ENCODE measurements at regions not wholly inside any gene's neighbourhood (a gene's known extent, or its start where the extent isn't known, plus 50 kb on each side); places are given as distances from the start of the nearest gene placed in this dataset.

DNA sequence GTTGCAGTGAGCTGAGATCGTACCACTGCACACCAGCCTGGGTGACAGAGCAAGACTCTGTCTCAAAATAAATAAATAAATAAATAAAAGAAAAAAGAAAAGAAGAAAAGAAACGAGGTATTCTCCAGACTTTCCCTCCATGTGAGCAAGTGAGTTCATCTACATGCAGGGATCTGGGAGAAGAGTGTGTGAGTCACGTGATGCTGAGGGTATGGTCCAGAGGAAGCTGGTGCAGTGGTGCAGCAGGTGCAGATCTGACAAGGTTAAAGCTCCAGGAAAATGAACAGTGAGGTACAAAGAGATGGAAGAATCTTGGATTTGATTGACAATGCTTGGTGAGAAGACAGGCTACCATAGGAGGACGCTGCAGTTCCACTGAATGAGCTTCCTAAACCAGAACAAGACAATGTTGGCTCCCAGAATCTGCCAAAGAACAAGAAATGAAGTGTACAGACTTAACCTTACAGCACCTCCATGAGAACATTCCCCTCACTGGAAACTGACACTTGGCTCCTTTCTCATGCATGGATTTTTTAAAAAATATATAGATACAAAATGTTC is 79.5 kb upstream of the BTBD3 start:
- H3K27me3 ChIP-seq = no peaks in the 10 kb centered on the region
- H3K36me3 ChIP-seq = no peaks in the 10 kb centered on the region
- H3K4me3 ChIP-seq = no peak overlapping the region
- H3K27ac ChIP-seq = no peak overlapping the region
- TF ChIP-seq, protein P1, sequence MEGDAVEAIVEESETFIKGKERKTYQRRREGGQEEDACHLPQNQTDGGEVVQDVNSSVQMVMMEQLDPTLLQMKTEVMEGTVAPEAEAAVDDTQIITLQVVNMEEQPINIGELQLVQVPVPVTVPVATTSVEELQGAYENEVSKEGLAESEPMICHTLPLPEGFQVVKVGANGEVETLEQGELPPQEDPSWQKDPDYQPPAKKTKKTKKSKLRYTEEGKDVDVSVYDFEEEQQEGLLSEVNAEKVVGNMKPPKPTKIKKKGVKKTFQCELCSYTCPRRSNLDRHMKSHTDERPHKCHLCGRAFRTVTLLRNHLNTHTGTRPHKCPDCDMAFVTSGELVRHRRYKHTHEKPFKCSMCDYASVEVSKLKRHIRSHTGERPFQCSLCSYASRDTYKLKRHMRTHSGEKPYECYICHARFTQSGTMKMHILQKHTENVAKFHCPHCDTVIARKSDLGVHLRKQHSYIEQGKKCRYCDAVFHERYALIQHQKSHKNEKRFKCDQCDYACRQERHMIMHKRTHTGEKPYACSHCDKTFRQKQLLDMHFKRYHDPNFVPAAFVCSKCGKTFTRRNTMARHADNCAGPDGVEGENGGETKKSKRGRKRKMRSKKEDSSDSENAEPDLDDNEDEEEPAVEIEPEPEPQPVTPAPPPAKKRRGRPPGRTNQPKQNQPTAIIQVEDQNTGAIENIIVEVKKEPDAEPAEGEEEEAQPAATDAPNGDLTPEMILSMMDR (IDR thresholded peaks at IDR 0.05) = no peak
- H3K9me3 ChIP-seq = no peaks in the 10 kb centered on the region
- no peak for DNase-seq (ENCODE audit: low spot score)
- H3K4me1 ChIP-seq = no peaks in the 10 kb centered on the region

DNA sequence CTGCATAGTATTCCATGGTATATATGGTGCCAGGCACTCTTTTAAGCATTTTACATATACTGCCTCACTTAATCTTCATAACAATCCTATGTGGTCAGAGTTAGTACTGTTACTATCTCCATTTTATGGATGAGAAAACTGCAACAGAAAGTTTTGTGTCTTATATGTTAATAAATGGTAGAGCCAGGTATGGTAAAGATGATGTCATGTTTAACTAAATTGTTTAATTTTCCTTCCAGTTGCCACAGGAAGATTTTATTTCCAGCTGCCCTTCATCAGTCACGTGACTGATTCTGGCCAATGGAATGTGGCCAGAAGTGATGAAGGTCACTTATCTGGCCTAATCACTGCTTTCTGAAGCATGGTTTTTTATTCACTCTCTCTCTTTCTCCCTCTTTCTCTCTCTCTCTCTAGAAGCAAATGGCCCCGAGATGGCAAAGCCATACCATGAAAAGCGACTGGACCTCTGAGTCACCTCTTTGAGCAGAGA is 75.7 kb upstream of the BTBD3 start:
- DNase-seq (ENCODE audit: low spot score) = no peak
- no peak overlapping the region for H3K4me3 ChIP-seq
- H3K27ac ChIP-seq = no peak overlapping the region
- no peaks in the 10 kb centered on the region for H3K36me3 ChIP-seq
- H3K9me3 ChIP-seq = no peaks in the 10 kb centered on the region
- H3K4me1 ChIP-seq = no peaks in the 10 kb centered on the region
- H3K27me3 ChIP-seq = no peaks in the 10 kb centered on the region
- TF ChIP-seq, protein P1 (IDR thresholded peaks at IDR 0.05) = no peak

- Histone ChIP-seq H3K9me3 (no peaks in the 10 kb centered on the region), H3K27ac (no peak overlapping the region), H3K27me3 (no peaks in the 10 kb centered on the region), H3K4me1 (no peaks in the 10 kb centered on the region), H3K36me3 (no peaks in the 10 kb centered on the region), H3K4me3 (no peak overlapping the region)
- TF ChIP-seq, protein P1 (IDR thresholded peaks at IDR 0.05) = no peak
- no peak for DNase-seq (ENCODE audit: low spot score)
Measured at GRCh38 chr20:11843289-11843688, 74.4 kb upstream of the BTBD3 start.

GRCh38 chr20:11844691-11845090 is 73.0 kb upstream of the BTBD3 start:
- H3K36me3 ChIP-seq = no peaks in the 10 kb centered on the region
- H3K9me3 ChIP-seq = no peaks in the 10 kb centered on the region
- no peaks in the 10 kb centered on the region for H3K27me3 ChIP-seq
- H3K27ac ChIP-seq = no peak overlapping the region
- no peak for DNase-seq (ENCODE audit: low spot score)
- no peak overlapping the region for H3K4me3 ChIP-seq
- TF ChIP-seq, protein P1 (IDR thresholded peaks at IDR 0.05) = no peak
- H3K4me1 ChIP-seq = no peaks in the 10 kb centered on the region

DNA sequence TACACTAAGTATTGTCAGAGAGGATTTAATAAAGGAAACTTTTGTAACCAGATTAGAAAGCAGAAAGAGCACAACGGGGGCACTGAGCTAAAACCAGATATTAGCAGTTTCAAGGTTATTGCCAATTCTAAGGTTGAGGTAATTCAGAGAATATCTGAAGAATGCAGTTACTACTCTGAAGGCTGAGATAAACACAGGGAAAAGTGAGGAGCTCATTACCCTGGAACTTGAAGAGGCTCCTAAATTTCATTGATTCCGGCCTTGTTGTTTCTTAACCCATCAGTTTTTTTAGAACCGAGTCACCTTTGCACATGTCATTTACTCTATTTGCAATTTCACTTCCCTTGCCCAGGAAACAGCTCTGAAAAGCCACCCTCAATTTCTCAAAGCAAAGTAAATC is 72.4 kb upstream of the BTBD3 start:
- TF ChIP-seq, protein P1 (IDR thresholded peaks at IDR 0.05) = no peak
- Histone ChIP-seq H3K36me3 (no peaks in the 10 kb centered on the region), H3K27me3 (no peaks in the 10 kb centered on the region), H3K4me1 (no peaks in the 10 kb centered on the region), H3K27ac (no peak overlapping the region), H3K9me3 (no peaks in the 10 kb centered on the region), H3K4me3 (no peak overlapping the region)
- no peak for DNase-seq (ENCODE audit: low spot score)

- no peaks in the 10 kb centered on the region for H3K9me3 ChIP-seq
- H3K27ac ChIP-seq = no peak overlapping the region
- no peaks in the 10 kb centered on the region for H3K36me3 ChIP-seq
- TF ChIP-seq, protein P1 (IDR thresholded peaks at IDR 0.05) = no peak
- H3K4me3 ChIP-seq = no peak overlapping the region
- no peak for DNase-seq (ENCODE audit: low spot score)
- no peaks in the 10 kb centered on the region for H3K4me1 ChIP-seq
- no peaks in the 10 kb centered on the region for H3K27me3 ChIP-seq
Measured at GRCh38 chr20:11846131-11846530, 71.6 kb upstream of the BTBD3 start.

All from right atrium auricular region (tissue), 2 donors.